ENCODE measurements at regions not wholly inside any gene's neighbourhood (a gene's known extent, or its start where the extent isn't known, plus 50 kb on each side); places are given as distances from the start of the nearest gene placed in this dataset.

- DNase-seq (ENCODE audit: low read depth in 1 of 2, low spot score in 1 of 2) = no peak
Measured at GRCh38 chr2:128733450-128733849, 414.8 kb upstream of the HS6ST1 start.

- DNase-seq (ENCODE audit: low read depth in 1 of 2, low spot score in 1 of 2) = no peak
Measured at GRCh38 chr2:128734521-128735295, 416.0 kb upstream of the HS6ST1 start.

- no peak for DNase-seq (ENCODE audit: low read depth in 1 of 2, low spot score in 1 of 2)
Measured at GRCh38 chr2:128735296-128735960, 416.8 kb upstream of the HS6ST1 start.

GRCh38 chr2:128736046-128736688 lies 417.5 kb upstream of the HS6ST1 start:
- no peak for DNase-seq (ENCODE audit: low read depth in 1 of 2, low spot score in 1 of 2)

GRCh38 chr2:128736689-128737545 lies 418.2 kb upstream of the HS6ST1 start:
- DNase-seq (ENCODE audit: low read depth in 1 of 2, low spot score in 1 of 2) = peak in 1 of 2 donors; percentile 23

GRCh38 chr2:128737546-128737826 lies 418.8 kb upstream of the HS6ST1 start:
- DNase-seq (ENCODE audit: low read depth in 1 of 2, low spot score in 1 of 2) = no peak

GRCh38 chr2:128738446-128739110 lies 419.9 kb upstream of the HS6ST1 start:
- no peak for DNase-seq (ENCODE audit: low read depth in 1 of 2, low spot score in 1 of 2)

- no peak for DNase-seq (ENCODE audit: low read depth in 1 of 2, low spot score in 1 of 2)
Measured at GRCh38 chr2:128742467-128742866, 423.8 kb upstream of the HS6ST1 start.

GRCh38 chr2:128745946-128746345 lies 427.3 kb upstream of the HS6ST1 start:
- DNase-seq (ENCODE audit: low read depth in 1 of 2, low spot score in 1 of 2) = no peak

GRCh38 chr2:128746356-128746755 lies 427.7 kb upstream of the HS6ST1 start:
- no peak for DNase-seq (ENCODE audit: low read depth in 1 of 2, low spot score in 1 of 2)

GRCh38 chr2:128748336-128748735 lies 429.7 kb upstream of the HS6ST1 start:
- DNase-seq (ENCODE audit: low read depth in 1 of 2, low spot score in 1 of 2) = no peak

DNA sequence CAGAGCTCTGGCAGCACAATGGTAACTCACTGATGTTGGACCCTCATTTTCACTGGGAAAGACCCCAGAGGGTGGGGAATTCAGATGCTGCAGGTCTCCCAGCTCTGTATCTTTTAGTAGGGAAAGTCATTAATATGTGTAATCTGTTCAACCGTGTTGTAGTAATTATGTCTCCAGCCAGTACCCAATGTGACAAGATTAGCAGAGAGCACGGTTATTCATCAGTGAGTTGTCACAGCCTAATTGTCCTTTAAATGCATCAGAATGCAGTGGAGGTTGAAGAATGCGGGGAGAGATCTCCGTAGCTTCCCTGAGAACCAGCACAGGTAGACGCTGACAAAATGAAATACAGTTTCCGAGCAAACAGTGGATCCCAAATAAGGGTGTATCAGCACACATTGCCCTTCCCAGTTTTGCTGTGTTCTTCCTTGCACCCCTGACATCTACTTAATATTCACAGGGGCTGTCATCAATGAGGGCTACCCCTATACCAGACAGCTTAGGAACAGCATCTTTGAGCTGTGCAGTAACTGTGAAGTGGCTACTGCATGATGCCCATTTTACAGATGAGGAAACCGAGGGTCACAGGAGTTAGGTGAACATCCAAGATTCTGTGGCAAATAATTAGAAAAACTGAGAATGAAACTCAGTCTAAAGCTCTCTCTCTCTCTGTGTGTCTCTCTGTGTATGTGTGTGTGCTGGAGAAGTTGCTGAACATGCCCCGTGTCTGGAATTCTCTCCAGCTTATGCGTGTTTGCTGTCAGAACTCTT lies 430.4 kb upstream of the HS6ST1 start:
- DNase-seq (ENCODE audit: low read depth in 1 of 2, low spot score in 1 of 2) = no peak

DNA sequence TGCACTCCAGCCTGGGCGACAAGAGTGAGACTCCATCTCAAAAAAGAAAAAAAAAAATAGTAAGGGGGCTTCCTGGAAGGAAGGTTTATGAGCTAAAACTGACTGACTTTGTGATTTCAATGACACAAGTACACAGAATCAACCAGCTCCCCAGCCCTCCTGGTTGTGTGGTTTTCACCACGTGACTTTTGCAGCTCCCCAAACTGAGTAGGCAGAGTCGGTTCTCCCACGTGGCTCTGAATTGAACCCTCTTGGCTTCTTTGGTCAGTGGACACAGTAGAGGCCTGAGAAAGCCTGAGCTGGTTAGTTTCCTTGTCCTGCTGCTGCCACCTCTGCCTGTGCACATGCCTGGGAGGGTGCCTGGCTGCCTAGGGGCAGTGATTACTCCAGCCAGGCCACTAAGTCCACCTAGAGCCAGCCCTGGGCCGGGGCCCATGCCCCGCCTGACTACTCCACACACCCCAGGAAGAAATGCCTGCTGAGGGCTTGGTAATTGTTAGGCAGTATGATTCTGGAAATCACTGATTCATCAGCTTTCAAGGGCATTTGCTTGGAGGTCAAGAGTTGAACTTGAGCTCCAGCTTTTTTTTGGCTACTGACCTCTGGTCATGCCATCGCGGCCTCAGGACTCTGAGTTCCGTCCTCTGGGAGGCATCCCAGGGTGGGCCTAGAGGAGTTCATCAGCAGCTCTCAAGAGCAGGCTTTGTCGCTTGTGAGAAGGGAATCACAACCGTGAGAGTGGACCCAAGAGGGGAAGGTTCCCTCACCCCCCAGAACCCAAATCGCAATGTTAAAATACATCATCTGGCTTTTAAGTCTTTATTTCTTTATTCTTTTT lies 431.9 kb upstream of the HS6ST1 start:
- DNase-seq (ENCODE audit: low read depth in 1 of 2, low spot score in 1 of 2) = no peak

DNA sequence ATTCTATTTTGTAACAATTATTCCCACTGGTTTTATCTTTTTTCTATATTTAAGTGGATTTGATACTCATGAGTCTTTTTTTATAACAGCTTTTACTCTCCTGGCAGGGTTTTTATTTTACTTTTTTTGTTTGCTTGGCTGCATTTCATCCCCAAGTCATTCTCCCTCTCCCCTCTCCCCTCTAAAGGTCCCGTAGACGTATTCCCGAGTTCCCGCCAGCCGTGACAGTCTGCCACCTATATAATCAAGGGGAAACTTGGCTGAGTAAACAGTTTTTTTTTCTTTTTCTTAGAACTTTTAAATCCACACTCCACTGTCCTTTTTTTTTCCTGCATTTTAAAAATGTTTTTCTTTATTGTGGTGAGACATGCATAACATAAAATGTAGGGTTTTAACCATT lies 433.1 kb upstream of the HS6ST1 start:
- no peak for DNase-seq (ENCODE audit: low read depth in 1 of 2, low spot score in 1 of 2)

DNA sequence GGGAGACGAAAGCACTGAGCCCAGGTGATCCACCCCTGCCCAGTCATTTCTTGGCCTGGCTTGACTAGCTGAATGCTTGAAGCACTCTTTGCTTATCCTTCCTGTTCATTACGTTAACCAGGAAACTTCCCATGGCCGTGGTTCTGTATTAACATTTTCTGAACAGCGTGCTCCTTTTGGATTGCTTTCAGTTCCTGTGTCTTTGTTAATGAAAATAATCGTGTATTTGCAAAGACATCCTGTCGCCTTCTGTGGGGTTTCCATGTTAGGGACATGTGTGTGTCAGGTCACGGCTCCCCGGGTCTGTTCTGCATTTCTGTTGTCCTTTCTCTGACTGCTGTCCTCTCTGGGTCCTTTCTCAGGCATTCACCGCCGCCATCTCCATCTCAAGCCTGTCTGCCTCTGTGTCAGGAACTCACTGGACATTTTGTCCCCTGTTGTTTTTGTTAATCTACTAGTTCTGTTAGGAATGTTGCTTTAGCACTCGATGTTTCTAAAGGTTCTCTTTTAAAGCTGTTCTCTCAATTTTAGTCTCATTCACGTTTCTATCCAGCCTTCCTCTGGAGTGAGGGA lies 434.1 kb upstream of the HS6ST1 start:
- no peak for DNase-seq (ENCODE audit: low read depth in 1 of 2, low spot score in 1 of 2)

DNA sequence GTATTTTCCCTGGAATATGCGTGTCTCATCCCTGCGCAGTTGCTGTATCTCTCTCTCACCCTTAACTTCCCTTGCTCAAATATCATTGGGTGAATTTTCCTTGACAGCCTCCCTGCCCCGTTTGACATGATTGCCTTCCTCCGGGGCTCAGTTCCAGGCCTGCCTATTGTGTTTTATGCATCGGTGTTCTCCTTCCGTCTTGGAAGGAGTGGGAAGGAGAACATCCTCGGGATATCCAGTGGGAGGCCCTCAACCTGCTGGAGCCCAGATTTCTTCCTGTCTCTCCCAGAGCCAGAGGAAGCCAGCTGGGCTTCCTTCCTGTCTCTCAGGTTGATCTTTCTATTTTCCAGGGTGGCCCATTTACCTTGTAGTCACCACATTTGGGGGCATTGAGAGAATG lies 434.7 kb upstream of the HS6ST1 start:
- no peak for DNase-seq (ENCODE audit: low read depth in 1 of 2, low spot score in 1 of 2)

DNA sequence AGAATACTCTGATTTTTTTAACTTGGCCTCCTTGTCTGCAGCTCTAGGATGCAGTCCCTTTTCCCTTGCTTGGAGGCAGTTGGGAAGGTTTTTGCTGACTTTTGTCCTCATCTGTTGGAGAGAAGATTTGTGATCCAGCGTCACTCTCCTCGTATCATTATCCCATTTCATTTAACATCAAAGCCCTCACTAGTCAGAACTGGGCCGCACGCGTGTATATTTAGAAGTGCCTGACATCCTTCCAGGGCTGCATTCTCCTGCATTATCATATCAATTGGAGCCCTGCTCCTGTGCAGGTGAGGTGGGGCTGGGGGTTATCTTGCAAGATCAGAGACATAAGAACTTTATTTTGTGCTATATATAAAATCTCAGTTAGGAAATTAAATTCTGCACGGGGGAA lies 435.1 kb upstream of the HS6ST1 start:
- DNase-seq (ENCODE audit: low read depth in 1 of 2, low spot score in 1 of 2) = no peak

DNA sequence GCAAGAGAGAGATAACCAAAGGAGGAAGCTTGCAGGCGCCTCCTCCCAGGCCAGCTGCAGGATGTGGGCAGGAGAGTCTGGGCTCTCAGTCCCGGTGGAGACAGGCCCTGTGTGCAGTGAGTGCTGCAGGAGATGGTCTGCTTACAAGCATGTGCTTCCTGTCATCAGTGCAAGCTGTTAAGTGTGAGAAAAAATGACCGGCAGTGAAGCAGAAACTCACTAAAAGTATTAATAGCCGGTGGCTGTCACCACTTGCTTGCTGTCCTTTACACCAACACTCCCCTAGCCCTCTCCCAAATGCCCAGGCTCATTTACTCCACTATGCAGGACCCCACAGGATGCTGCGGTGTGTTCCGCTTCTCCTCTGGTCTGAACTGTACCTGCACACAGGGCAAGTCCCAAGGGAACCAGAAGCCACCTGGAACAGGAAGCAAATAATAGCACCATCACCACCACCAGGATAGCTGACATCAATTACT lies 435.6 kb upstream of the HS6ST1 start:
- no peak for DNase-seq (ENCODE audit: low read depth in 1 of 2, low spot score in 1 of 2)
